GM12878 (cell line): ENCODE measurements at regions not wholly inside any gene's neighbourhood (a gene's known extent, or its start where the extent isn't known, plus 50 kb on each side); places are given as distances from the start of the nearest gene placed in this dataset.

Experiments used
- ATAC-seq: fragments of 200-7000 bp; cut with Tn5 transposase; 3 replicates; pipeline ENCODE4 v1.9.1; 2020; ENCODE audit warnings: mild to moderate bottlenecking, moderate library complexity
- BruUV-seq: library from RNA; stranded (reverse); fragments of 400-500 nt; replicated peaks from 2 replicates; lab custom pipeline; 2021; lab: Mats Ljungman, UMichigan
- CTCF ChIA-PET: fragments of 300-600 bp; sonication (Branson Sonifier 250); formaldehyde crosslinking; extraction: SDS; loops from one replicate; lab custom pipeline; 2021; ENCODE audit warnings: inconsistent platforms; lab: Yijun Ruan, JAX
- POLR2A ChIA-PET: fragments of 350-600 bp; formaldehyde crosslinking; extraction: SDS; loops from one replicate; lab custom pipeline; 2021; ENCODE audit warnings: inconsistent platforms; lab: Charles Lee
- RAD21 ChIA-PET: fragments of 300-600 bp; sonication (Branson Sonifier 250); formaldehyde crosslinking; loops from one replicate; lab custom pipeline; 2023; ENCODE audit warnings: antibody characterized with exemption; ENCODE audit not compliant: unreplicated experiment; lab: Charles Lee
- SMC1A ChIA-PET: fragments of 300-600 bp; sonication (Branson Sonifier 250); formaldehyde crosslinking; loops from one replicate; lab custom pipeline; 2023; ENCODE audit not compliant: unreplicated experiment, uncharacterized antibody; lab: Charles Lee
- DNase-seq: peaks from one replicate; pipeline ENCODE4 v3.0.0-alpha.2; 2011; ENCODE audit warnings: low read depth, low spot score
- FAIRE-seq: peaks from 3 replicates; lab custom pipeline; 2011; peaks lifted over from hg19 to GRCh38; lab: Jason Lieb, UNC
- H2AFZ ChIP-seq: 2 replicates; pipeline ENCODE4 v1.6.0; 2011; ENCODE audit warnings: low read depth, low read length, control low read depth; ENCODE audit not compliant: control insufficient read depth
- H3K27ac ChIP-seq: 2 replicates; pipeline ENCODE4 v1.5.1; 2011; ENCODE audit warnings: control low read depth; ENCODE audit not compliant: control insufficient read depth, insufficient read depth
- H3K27me3 ChIP-seq, 2 experiments: replicated peaks in 1 of 2; 2 replicates each; pipeline versions ENCODE4 v1.6.0 to v1.6.1; 2011; ENCODE audit warnings: low read length in 1 of 2; ENCODE audit not compliant: control insufficient read depth in 2 of 2, insufficient read depth in 2 of 2
- H3K36me3 ChIP-seq, 2 experiments: 2 replicates each; pipeline ENCODE4 v1.5.1; 2011; ENCODE audit warnings: low read length in 1 of 2; ENCODE audit not compliant: control insufficient read depth in 2 of 2, insufficient read depth in 2 of 2
- H3K4me1 ChIP-seq: 2 replicates; pipeline ENCODE4 v1.6.1; 2011; ENCODE audit warnings: mild to moderate bottlenecking, low read length, moderate library complexity, mixed read lengths; ENCODE audit not compliant: control insufficient read depth, insufficient read depth
- H3K4me2 ChIP-seq: 2 replicates; pipeline ENCODE4 v1.6.0; 2011; ENCODE audit warnings: control low read depth; ENCODE audit not compliant: control insufficient read depth, insufficient read depth
- H3K4me3 ChIP-seq: fragments of 200-600 bp; sonication (generic); 2 replicates; pipeline ENCODE4 v1.5.1; 2016
- H3K79me2 ChIP-seq: 2 replicates; pipeline ENCODE4 v1.6.0; 2011; ENCODE audit warnings: low read length; ENCODE audit not compliant: control insufficient read depth, insufficient read depth
- H3K9ac ChIP-seq: 2 replicates; pipeline ENCODE4 v1.8.0; 2011; ENCODE audit warnings: low read length, control low read depth, mixed read lengths; ENCODE audit not compliant: control insufficient read depth, insufficient read depth
- H3K9me3 ChIP-seq: replicated peaks from 3 replicates; pipeline ENCODE4 v1.5.1; 2011; ENCODE audit warnings: mild to moderate bottlenecking, low read length; ENCODE audit not compliant: control insufficient read depth, insufficient read depth
- H4K20me1 ChIP-seq: 2 replicates; pipeline ENCODE4 v1.6.0; 2011; ENCODE audit not compliant: control insufficient read depth, insufficient read depth
- HDAC6 ChIP-seq: fragments of 200-600 bp; sonication (generic); IDR thresholded peaks from one replicate; pipeline ENCODE4 v1.8.0; 2017; ENCODE audit warnings: antibody characterized with exemption; ENCODE audit not compliant: unreplicated experiment
- HDGF ChIP-seq: fragments of 450-650 bp; IDR thresholded peaks from 2 replicates; pipeline ENCODE4 v1.6.1; 2016; ENCODE audit warnings: antibody characterized with exemption
- IRF4 ChIP-seq: IDR thresholded peaks from 2 replicates; pipeline ENCODE4 v1.6.1; 2011; ENCODE audit warnings: low read depth, low read length
- KDM1A ChIP-seq: fragments of 200-600 bp; sonication (generic); IDR thresholded peaks from 2 replicates; pipeline ENCODE4 v1.6.1; 2016; ENCODE audit warnings: borderline replicate concordance
- NR2F1 ChIP-seq: fragments of 450-650 bp; conservative IDR thresholded peaks from 2 replicates; pipeline ENCODE4 v1.6.1; 2017; ENCODE audit warnings: mild to moderate bottlenecking
- RCOR1 ChIP-seq: conservative IDR thresholded peaks from 2 replicates; pipeline ENCODE4 v1.6.1; 2012; ENCODE audit warnings: low read depth, low read length, improper control_type of control experiment
- SRF ChIP-seq, 2 experiments: IDR thresholded peaks; 2 replicates each; pipeline ENCODE4 v1.6.1; 2011; ENCODE audit warnings: low read depth in 2 of 2, low read length in 2 of 2, mild to moderate bottlenecking in 1 of 2, moderate library complexity in 1 of 2
- USF2 ChIP-seq: IDR thresholded peaks from 2 replicates; pipeline ENCODE4 v1.6.1; 2011; ENCODE audit warnings: low read depth, low read length, improper control_type of control experiment, borderline replicate concordance
- ZNF384 ChIP-seq: IDR thresholded peaks from 2 replicates; pipeline ENCODE4 v1.6.1; 2012; ENCODE audit warnings: low read depth, mild to moderate bottlenecking, low read length, improper control_type of control experiment, borderline replicate concordance
- WGBS: methylation state at CpG from one replicate; pipeline ENCODE4 v1.1.6; 2016; ENCODE audit warnings: low lambda C conversion rate; ENCODE audit not compliant: insufficient replicate concordance, insufficient coverage; ENCODE audit errors: missing lambda C conversion rate; 5-methylcytosine and 5-hydroxymethylcytosine counted together
- in situ Hi-C: fragments of 300-500 bp; cut with MboI; formaldehyde crosslinking; loops from 9 replicates; pipeline ENCODE4 v1.14.3; 2018; ENCODE audit warnings: mixed read lengths
- intact Hi-C: fragments of 100-400 bp; cut with micrococcal nuclease; formaldehyde crosslinking; loops from one replicate; pipeline ENCODE4 v1.14.2; 2022; ENCODE audit not compliant: unreplicated experiment

- no peak for TF ChIP-seq NR2F1
- no peak for TF ChIP-seq USF2
- TF ChIP-seq RCOR1: no peak
- no peak for TF ChIP-seq SRF (IDR thresholded peaks at IDR 0.05; ENCODE audit: low read depth in 2 of 2, low read length in 2 of 2)
These were observed 249.1 kb downstream of the ADGRD1 start (continued) for GRCh38 chr12:131202592-131203378.

- in situ Hi-C loops: no loop called here
- Histone ChIP-seq H2AFZ (no peak overlapping the region), H3K79me2 (no peaks in the 10 kb centered on the region), H3K4me3 (no peak overlapping the region), H3K4me1 (no peaks in the 10 kb centered on the region)
- ATAC-seq: no peak
- 40% methylated on average over 25 of the region's 25 CpGs for WGBS
- BruUV-seq: no TSS peak
- TF ChIP-seq IRF4: no peak
- no peak for TF ChIP-seq HDAC6
- no peak for TF ChIP-seq HDGF
- TF ChIP-seq KDM1A: no peak
- TF ChIP-seq ZNF384: no peak
- TF ChIP-seq, all 136 proteins: peak for 0
- ChIA-PET RAD21 (no interaction called here), POLR2A (no interaction called here), SMC1A (interaction anchor here (0.6 kb wide), 1 partner anchor 781 kb away, joined by 3 read pairs; no protein-coding TSS in a partner anchor), CTCF (no interaction called here)
- no peak overlapping the region for H3K4me2 ChIP-seq
- H3K9ac ChIP-seq: no peak overlapping the region
- intact Hi-C loops: no loop called here
- no peak overlapping the region for H3K27ac ChIP-seq
- no peaks in the 10 kb centered on the region for H3K36me3 ChIP-seq
- FAIRE-seq (no peak), DNase-seq (no peak)
- no peaks in the 10 kb centered on the region for H3K27me3 ChIP-seq
- no peaks in the 10 kb centered on the region; the same call in 2 of the 3 replicates for H3K9me3 ChIP-seq
- H4K20me1 ChIP-seq: no peaks in the 10 kb centered on the region
These were observed 250.1 kb downstream of the ADGRD1 start for GRCh38 chr12:131203666-131204415.
